Caco-2 (cell line): ENCODE measurements at regions not wholly inside any gene's neighbourhood (a gene's known extent, or its start where the extent isn't known, plus 50 kb on each side); places are given as distances from the start of the nearest gene placed in this dataset.

Experiments used
- BruUV-seq: library from RNA; stranded (reverse); fragments of 400-500 nt; replicated peaks from 2 replicates; lab custom pipeline; 2021; lab: Mats Ljungman, UMichigan
- CTCF ChIA-PET: fragments of 300-600 bp; sonication (Branson Sonifier 250); formaldehyde crosslinking; loops from one replicate; lab custom pipeline; 2022; ENCODE audit warnings: antibody characterized with exemption; lab: Charles Lee
- POLR2A ChIA-PET: fragments of 300-600 bp; sonication (Branson Sonifier 250); formaldehyde crosslinking; loops from one replicate; lab custom pipeline; 2022; ENCODE audit warnings: antibody characterized with exemption; lab: Charles Lee
- DNase-seq, 2 experiments: peaks; one replicate each; pipeline versions ENCODE4 v3.0.0 to v3.0.0-alpha.2; 2020 to 2022
- H3K27me3 ChIP-seq: replicated peaks from 2 replicates; pipeline ENCODE4 v1.6.0; 2011; ENCODE audit warnings: low read length; ENCODE audit not compliant: control insufficient read depth, insufficient read depth
- H3K36me3 ChIP-seq: 2 replicates; pipeline ENCODE4 v1.5.1; 2011; ENCODE audit warnings: low read length; ENCODE audit not compliant: control insufficient read depth, insufficient read depth
- H3K4me1 ChIP-seq: fragments of 250-450 bp; sonication (Bioruptor Pico); 2 replicates; pipeline ENCODE4 v1.5.1; 2020; ENCODE audit warnings: mild to moderate bottlenecking
- H3K4me3 ChIP-seq: 2 replicates; pipeline ENCODE4 v1.5.1; 2011; ENCODE audit warnings: low read depth, mild to moderate bottlenecking, control low read depth, low read length
- H3K9me3 ChIP-seq: fragments of 250-450 bp; sonication (Bioruptor Pico); 2 replicates; pipeline ENCODE4 v1.5.1; 2020; ENCODE audit warnings: mild to moderate bottlenecking, moderate library complexity
- H3K27ac Mint-ChIP-seq: one replicate; pipeline ENCODE4 v1.8.0; 2022; ENCODE audit warnings: mixed read lengths; ENCODE audit not compliant: unreplicated experiment
- H3K27me3 Mint-ChIP-seq: one replicate; pipeline ENCODE4 v1.8.0; 2022; ENCODE audit warnings: mixed read lengths; ENCODE audit not compliant: insufficient read depth, unreplicated experiment
- H3K36me3 Mint-ChIP-seq: one replicate; pipeline ENCODE4 v1.8.0; 2022; ENCODE audit warnings: mild to moderate bottlenecking, mixed read lengths; ENCODE audit not compliant: insufficient read depth, unreplicated experiment
- H3K4me1 Mint-ChIP-seq: one replicate; pipeline ENCODE4 v1.8.0; 2022; ENCODE audit warnings: low read depth, mixed read lengths; ENCODE audit not compliant: unreplicated experiment
- H3K4me3 Mint-ChIP-seq: one replicate; pipeline ENCODE4 v1.8.0; 2022; ENCODE audit warnings: mild to moderate bottlenecking, moderate library complexity, mixed read lengths; ENCODE audit not compliant: unreplicated experiment
- H3K9me3 Mint-ChIP-seq: one replicate; pipeline ENCODE4 v1.8.0; 2022; ENCODE audit warnings: mixed read lengths; ENCODE audit not compliant: unreplicated experiment
- CTCF ChIP-seq, 2 experiments: fragments of 200-600 bp in 1 of 2; IDR thresholded peaks; 1 replicate in 1 of 2; 2 replicates in 1 of 2; pipeline versions ENCODE4 v1.5.1 to v1.8.0; 2011 to 2022; ENCODE audit warnings: antibody characterized with exemption in 1 of 2, control low read depth in 1 of 2, inconsistent platforms in 1 of 2, low read depth in 1 of 2, low read length in 1 of 2, mild to moderate bottlenecking in 1 of 2, moderate library complexity in 1 of 2; ENCODE audit not compliant: insufficient read depth in 1 of 2, severe bottlenecking in 1 of 2, unreplicated experiment in 1 of 2
- intact Hi-C: fragments of 100-400 bp; cut with micrococcal nuclease; formaldehyde crosslinking; loops from one replicate; pipeline ENCODE4 v1.10.0; 2022; ENCODE audit not compliant: unreplicated experiment

- no peak for TF ChIP-seq CTCF (IDR thresholded peaks at IDR 0.05; ENCODE audit: insufficient read depth in 1 of 2, low read depth in 1 of 2, low read length in 1 of 2, severe bottlenecking in 1 of 2, unreplicated experiment in 1 of 2)
- H3K9me3 Mint-ChIP-seq, result peaks cover 8% of the 10 kb centered on the region
- BruUV-seq, result no TSS peak
- Histone ChIP-seq H3K4me3 (no peak overlapping the region), H3K9me3 (no peaks in the 10 kb centered on the region), H3K36me3 (no peaks in the 10 kb centered on the region), H3K4me1 (no peaks in the 10 kb centered on the region), H3K27me3 (no peaks in the 10 kb centered on the region)
- no peaks in the 10 kb centered on the region for H3K36me3 Mint-ChIP-seq
- no peak overlapping the region for H3K27ac Mint-ChIP-seq
- no peaks in the 10 kb centered on the region for H3K4me1 Mint-ChIP-seq
- ChIA-PET POLR2A (no interaction called here), CTCF (no interaction called here)
- no peak for DNase-seq
- no peak overlapping the region for H3K4me3 Mint-ChIP-seq
- H3K27me3 Mint-ChIP-seq, result no peaks in the 10 kb centered on the region
- intact Hi-C loops, result no loop called here
Observed at GRCh38 chr10:20963721-20964595, 66.8 kb upstream of the NEBL start.

DNA sequence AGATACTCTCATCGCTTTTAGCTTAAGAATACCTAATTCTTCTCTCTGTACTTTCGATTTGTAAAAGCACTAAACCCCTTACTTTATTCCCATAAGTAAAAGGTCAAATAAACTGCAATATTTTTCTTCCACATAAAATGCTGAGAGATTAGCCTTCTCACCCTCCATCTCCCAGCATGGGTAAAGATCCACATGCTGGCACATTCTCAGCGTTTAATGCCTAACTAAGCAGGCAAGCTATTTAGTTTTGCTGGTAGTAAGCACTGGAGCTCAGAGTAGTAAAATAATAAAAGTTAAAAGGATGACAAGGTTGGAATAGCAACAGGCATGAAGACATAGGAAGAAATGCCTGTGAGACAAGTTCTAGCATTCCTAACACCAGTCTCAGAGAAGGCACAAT is 65.9 kb upstream of the NEBL start:
- ChIA-PET CTCF (no interaction called here), POLR2A (no interaction called here)
- Mint-ChIP-seq H3K36me3 (no peaks in the 10 kb centered on the region), H3K27ac (no peak overlapping the region), H3K4me1 (no peaks in the 10 kb centered on the region), H3K4me3 (no peak overlapping the region), H3K27me3 (no peaks in the 10 kb centered on the region), H3K9me3 (peaks cover 8% of the 10 kb centered on the region)
- no peak for DNase-seq
- Histone ChIP-seq H3K4me3 (no peak overlapping the region), H3K36me3 (no peaks in the 10 kb centered on the region), H3K27me3 (no peaks in the 10 kb centered on the region), H3K9me3 (no peaks in the 10 kb centered on the region), H3K4me1 (no peaks in the 10 kb centered on the region)
- intact Hi-C loops, result no loop called here
- no TSS peak for BruUV-seq
- no peak for TF ChIP-seq CTCF (IDR thresholded peaks at IDR 0.05; ENCODE audit: insufficient read depth in 1 of 2, low read depth in 1 of 2, low read length in 1 of 2, severe bottlenecking in 1 of 2, unreplicated experiment in 1 of 2)

- no peak overlapping the region for H3K4me3 ChIP-seq
- no peaks in the 10 kb centered on the region for H3K4me1 ChIP-seq
- DNase-seq, result no peak
- CTCF ChIA-PET, result no interaction called here
- intact Hi-C loops, result no loop called here
- no peak overlapping the region for H3K4me3 Mint-ChIP-seq
- H3K27me3 Mint-ChIP-seq, result no peaks in the 10 kb centered on the region
- no peaks in the 10 kb centered on the region for H3K36me3 ChIP-seq
- BruUV-seq, result no TSS peak
- H3K27ac Mint-ChIP-seq, result no peak overlapping the region
- H3K9me3 Mint-ChIP-seq, result peaks cover 8% of the 10 kb centered on the region
- no peaks in the 10 kb centered on the region for H3K9me3 ChIP-seq
- H3K4me1 Mint-ChIP-seq, result no peaks in the 10 kb centered on the region
- H3K36me3 Mint-ChIP-seq, result no peaks in the 10 kb centered on the region
- POLR2A ChIA-PET, result no interaction called here
- TF ChIP-seq CTCF (IDR thresholded peaks at IDR 0.05; ENCODE audit: insufficient read depth in 1 of 2, low read depth in 1 of 2, low read length in 1 of 2, severe bottlenecking in 1 of 2, unreplicated experiment in 1 of 2), result no peak
- no peaks in the 10 kb centered on the region for H3K27me3 ChIP-seq
Observed at GRCh38 chr10:20962165-20962564, 65.1 kb upstream of the NEBL start.
